ENCODE measurements at regions not wholly inside any gene's neighbourhood (a gene's known extent, or its start where the extent isn't known, plus 50 kb on each side); places are given as distances from the start of the nearest gene placed in this dataset.

DNA sequence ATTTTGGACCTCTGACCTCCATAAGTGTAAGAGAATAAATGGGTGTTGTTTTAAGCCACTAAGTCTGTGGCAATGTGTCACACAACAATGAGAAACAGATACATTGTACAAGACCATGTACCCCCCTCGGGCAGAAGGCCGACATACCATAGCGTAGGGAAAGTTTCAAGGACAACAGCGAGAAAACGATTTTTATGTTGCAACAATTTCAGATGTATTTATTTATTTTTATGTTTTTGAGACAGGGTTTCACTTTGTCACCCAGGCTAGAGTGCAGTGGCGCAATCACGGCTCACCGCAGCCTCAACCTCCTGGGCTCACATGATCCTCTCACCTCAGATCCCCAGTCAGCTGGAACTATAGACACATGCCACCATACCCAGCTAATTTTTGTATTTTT, 136.4 kb upstream of the NCOR2 start:
- TF ChIP-seq, protein P1, sequence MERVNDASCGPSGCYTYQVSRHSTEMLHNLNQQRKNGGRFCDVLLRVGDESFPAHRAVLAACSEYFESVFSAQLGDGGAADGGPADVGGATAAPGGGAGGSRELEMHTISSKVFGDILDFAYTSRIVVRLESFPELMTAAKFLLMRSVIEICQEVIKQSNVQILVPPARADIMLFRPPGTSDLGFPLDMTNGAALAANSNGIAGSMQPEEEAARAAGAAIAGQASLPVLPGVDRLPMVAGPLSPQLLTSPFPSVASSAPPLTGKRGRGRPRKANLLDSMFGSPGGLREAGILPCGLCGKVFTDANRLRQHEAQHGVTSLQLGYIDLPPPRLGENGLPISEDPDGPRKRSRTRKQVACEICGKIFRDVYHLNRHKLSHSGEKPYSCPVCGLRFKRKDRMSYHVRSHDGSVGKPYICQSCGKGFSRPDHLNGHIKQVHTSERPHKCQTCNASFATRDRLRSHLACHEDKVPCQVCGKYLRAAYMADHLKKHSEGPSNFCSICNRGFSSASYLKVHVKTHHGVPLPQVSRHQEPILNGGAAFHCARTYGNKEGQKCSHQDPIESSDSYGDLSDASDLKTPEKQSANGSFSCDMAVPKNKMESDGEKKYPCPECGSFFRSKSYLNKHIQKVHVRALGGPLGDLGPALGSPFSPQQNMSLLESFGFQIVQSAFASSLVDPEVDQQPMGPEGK (CRISPR knock-in tag; IDR thresholded peaks at IDR 0.05; ENCODE audit: borderline replicate concordance), result no peak
- TF ChIP-seq OSR1 (CRISPR knock-in tag; IDR thresholded peaks at IDR 0.05) (no peak), ZC3H10 (CRISPR knock-in tag; IDR thresholded peaks at IDR 0.05) (no peak), TCF4 (CRISPR knock-in tag; IDR thresholded peaks at IDR 0.05; ENCODE audit: borderline replicate concordance) (no peak), ESRRG (CRISPR knock-in tag; IDR thresholded peaks at IDR 0.05) (no peak), ISL1 (CRISPR knock-in tag; IDR thresholded peaks at IDR 0.05) (no peak)
- TF ChIP-seq, protein P2, sequence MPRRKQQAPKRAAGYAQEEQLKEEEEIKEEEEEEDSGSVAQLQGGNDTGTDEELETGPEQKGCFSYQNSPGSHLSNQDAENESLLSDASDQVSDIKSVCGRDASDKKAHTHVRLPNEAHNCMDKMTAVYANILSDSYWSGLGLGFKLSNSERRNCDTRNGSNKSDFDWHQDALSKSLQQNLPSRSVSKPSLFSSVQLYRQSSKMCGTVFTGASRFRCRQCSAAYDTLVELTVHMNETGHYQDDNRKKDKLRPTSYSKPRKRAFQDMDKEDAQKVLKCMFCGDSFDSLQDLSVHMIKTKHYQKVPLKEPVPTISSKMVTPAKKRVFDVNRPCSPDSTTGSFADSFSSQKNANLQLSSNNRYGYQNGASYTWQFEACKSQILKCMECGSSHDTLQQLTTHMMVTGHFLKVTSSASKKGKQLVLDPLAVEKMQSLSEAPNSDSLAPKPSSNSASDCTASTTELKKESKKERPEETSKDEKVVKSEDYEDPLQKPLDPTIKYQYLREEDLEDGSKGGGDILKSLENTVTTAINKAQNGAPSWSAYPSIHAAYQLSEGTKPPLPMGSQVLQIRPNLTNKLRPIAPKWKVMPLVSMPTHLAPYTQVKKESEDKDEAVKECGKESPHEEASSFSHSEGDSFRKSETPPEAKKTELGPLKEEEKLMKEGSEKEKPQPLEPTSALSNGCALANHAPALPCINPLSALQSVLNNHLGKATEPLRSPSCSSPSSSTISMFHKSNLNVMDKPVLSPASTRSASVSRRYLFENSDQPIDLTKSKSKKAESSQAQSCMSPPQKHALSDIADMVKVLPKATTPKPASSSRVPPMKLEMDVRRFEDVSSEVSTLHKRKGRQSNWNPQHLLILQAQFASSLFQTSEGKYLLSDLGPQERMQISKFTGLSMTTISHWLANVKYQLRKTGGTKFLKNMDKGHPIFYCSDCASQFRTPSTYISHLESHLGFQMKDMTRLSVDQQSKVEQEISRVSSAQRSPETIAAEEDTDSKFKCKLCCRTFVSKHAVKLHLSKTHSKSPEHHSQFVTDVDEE (CRISPR knock-in tag; IDR thresholded peaks at IDR 0.05), result no peak

Data from SK-N-SH treated with all-trans-retinoic acid at 6 μM for 48 hours (cell line).